Keratinocyte (primary cell): ENCODE measurements at regions not wholly inside any gene's neighbourhood (a gene's known extent, or its start where the extent isn't known, plus 50 kb on each side); places are given as distances from the start of the nearest gene placed in this dataset.

ENCODE experiments used
- EZH2 ChIP-seq: IDR thresholded peaks from one replicate; pipeline ENCODE4 v1.6.1; 2012; ENCODE audit warnings: inconsistent platforms, mild to moderate bottlenecking, low read length, moderate library complexity
- TF ChIP-seq, protein P1 (sequence below), 3 experiments: IDR thresholded peaks in 1 of 3; conservative IDR thresholded peaks in 1 of 3; optimal IDR thresholded peaks in 1 of 3; 2 replicates in 2 of 3; 3 replicates in 1 of 3; pipeline versions ENCODE3 to v1.5.1; 2011; ENCODE audit warnings: low read length in 3 of 3, mild to moderate bottlenecking in 3 of 3, moderate library complexity in 2 of 3, control low read depth in 1 of 3, inconsistent platforms in 1 of 3; ENCODE audit not compliant: insufficient read depth in 2 of 3; ENCODE audit errors: extremely low read depth in 1 of 3

DNA sequence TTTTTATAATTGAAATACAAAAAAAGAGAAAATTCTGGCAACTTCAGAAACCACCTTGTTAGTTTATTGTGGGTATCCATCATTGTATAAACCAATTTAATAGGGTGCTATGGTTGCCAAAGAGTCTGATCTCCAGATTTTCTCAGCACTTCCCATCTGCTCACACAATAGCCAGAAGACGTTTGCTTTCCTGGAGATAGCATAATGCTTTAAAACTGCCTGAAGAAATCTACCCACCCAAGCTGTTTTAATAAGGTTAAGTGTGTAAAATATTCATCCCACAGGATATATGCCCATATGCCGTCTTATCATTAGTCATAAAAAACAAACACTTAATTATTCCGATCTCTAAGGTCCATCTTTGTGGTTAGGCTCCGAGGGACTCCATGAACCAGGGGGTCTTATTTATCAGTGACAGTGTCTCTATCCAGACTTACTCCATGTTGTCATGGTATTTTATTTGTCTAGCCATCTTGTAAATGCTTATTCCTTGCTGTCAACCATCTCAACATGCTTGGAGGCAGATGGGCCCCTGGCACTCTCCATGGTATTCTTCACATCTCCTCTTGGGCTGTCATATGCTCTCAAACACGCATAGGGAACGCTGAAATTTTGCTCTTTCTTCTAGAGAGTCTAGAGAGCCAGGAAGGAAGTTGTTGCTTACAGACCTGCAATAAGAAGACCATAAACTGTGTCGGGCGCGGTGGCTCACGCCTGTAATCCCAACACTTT, 58.5 kb downstream of the MAP10 start:
- TF ChIP-seq, protein P1, sequence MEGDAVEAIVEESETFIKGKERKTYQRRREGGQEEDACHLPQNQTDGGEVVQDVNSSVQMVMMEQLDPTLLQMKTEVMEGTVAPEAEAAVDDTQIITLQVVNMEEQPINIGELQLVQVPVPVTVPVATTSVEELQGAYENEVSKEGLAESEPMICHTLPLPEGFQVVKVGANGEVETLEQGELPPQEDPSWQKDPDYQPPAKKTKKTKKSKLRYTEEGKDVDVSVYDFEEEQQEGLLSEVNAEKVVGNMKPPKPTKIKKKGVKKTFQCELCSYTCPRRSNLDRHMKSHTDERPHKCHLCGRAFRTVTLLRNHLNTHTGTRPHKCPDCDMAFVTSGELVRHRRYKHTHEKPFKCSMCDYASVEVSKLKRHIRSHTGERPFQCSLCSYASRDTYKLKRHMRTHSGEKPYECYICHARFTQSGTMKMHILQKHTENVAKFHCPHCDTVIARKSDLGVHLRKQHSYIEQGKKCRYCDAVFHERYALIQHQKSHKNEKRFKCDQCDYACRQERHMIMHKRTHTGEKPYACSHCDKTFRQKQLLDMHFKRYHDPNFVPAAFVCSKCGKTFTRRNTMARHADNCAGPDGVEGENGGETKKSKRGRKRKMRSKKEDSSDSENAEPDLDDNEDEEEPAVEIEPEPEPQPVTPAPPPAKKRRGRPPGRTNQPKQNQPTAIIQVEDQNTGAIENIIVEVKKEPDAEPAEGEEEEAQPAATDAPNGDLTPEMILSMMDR (optimal IDR thresholded peaks at IDR 0.05 in 1 of 3, IDR thresholded peaks at IDR 0.05 in 1 of 3, conservative IDR thresholded peaks at IDR 0.05 in 1 of 3; ENCODE audit: extremely low read depth in 1 of 3, insufficient read depth in 2 of 3, low read length in 3 of 3): no peak
- TF ChIP-seq EZH2: no peak
